HAP-1 (cell line): ENCODE measurements at regions not wholly inside any gene's neighbourhood (a gene's known extent, or its start where the extent isn't known, plus 50 kb on each side); places are given as distances from the start of the nearest gene placed in this dataset.

Source experiments
- DNase-seq, 2 experiments: peaks; one replicate each; pipeline ENCODE4 v3.0.0-alpha.2; 2016 to 2020; ENCODE audit warnings: low spot score in 2 of 2
- H3K27me3 ChIP-seq: fragments of 250-450 bp; sonication (Bioruptor Pico); 2 replicates; pipeline ENCODE4 v1.5.1; 2020; ENCODE audit warnings: low read depth, mild to moderate bottlenecking, moderate library complexity
- H3K36me3 ChIP-seq: fragments of 250-450 bp; sonication (Bioruptor Pico); replicated peaks from 2 replicates; pipeline ENCODE4 v1.5.1; 2020; ENCODE audit warnings: mild to moderate bottlenecking
- H3K4me1 ChIP-seq: fragments of 250-450 bp; sonication (Bioruptor Pico); 2 replicates; pipeline ENCODE4 v1.5.1; 2020; ENCODE audit warnings: mild to moderate bottlenecking
- H3K4me3 ChIP-seq: fragments of 250-450 bp; sonication (Bioruptor Pico); 2 replicates; pipeline ENCODE4 v1.5.1; 2020; ENCODE audit warnings: mild to moderate bottlenecking, moderate library complexity
- H3K9me3 ChIP-seq: fragments of 250-450 bp; sonication (Bioruptor Pico); 2 replicates; pipeline ENCODE4 v1.5.1; 2020; ENCODE audit warnings: mild to moderate bottlenecking, moderate library complexity
- in situ Hi-C: fragments of 300-500 bp; cut with MboI; formaldehyde crosslinking; loops from 3 replicates; pipeline ENCODE4 v1.14.3; 2020; ENCODE audit warnings: low sequenced_read_pairs, inconsistent platforms, mixed read lengths

DNA sequence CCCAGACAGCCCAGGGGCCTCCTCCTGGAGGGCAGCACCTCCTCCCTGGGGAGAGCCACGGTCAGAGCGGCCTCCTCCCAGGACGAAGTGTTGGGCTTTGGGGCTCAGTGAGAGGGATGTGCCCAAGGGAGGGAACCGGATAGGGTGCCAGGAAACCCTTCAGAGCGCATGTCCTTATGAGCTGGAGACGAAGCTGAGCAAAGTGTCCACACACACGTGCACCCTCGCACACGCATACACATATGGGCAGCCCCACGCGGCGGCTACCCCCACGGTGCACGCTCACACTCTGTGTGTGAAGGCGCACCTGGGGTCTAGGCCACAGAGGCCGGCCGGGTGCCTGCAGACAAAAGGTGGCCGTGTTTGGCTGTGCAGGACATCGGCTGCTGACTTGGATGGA lies 106.1 kb upstream of the HDAC4 start:
- Histone ChIP-seq H3K36me3 (no peaks in the 10 kb centered on the region), H3K4me3 (no peak overlapping the region), H3K9me3 (no peaks in the 10 kb centered on the region), H3K27me3 (no peaks in the 10 kb centered on the region), H3K4me1 (no peaks in the 10 kb centered on the region)
- DNase-seq: no peak
- in situ Hi-C loops: no loop called here

DNA sequence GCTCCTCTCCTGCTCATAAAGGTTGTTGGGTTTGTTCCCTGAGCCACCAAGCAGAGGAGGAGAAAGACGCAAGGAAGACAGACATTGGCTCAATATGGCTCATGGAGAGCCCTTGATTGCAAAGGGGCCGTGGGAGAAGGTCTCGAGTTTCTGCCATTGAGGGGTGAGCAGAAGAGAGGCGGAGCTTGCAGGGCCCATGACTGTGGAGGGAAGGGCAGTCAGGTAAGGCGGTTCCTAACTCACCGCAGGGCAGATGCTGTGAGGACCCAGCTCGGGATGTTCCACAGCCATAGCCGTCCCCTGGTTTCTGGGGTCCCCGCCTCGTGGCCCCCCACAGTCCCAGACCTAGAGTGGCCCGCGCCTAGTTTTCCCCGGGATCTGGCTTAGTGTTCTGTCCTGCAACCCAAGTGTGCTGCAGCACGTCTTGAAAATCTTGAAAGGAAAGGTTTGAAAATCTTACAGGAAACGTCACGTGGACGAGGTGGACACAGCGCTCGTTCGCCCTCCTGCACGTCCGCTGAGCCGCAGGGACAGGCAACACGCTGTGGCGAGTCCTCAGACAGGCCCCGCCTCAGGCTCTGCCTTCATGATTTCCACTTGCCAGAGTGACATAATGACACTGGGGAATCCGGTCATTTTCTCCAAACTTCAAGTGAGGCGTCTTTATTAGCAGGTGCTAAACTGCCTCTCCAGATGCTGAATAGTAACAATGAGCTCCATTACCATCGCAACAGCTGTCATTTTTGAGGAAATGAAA lies 105.5 kb upstream of the HDAC4 start:
- Histone ChIP-seq H3K4me3 (no peak overlapping the region), H3K9me3 (no peaks in the 10 kb centered on the region), H3K4me1 (no peaks in the 10 kb centered on the region), H3K27me3 (no peaks in the 10 kb centered on the region), H3K36me3 (no peaks in the 10 kb centered on the region)
- no peak for DNase-seq
- in situ Hi-C loops: no loop called here

DNA sequence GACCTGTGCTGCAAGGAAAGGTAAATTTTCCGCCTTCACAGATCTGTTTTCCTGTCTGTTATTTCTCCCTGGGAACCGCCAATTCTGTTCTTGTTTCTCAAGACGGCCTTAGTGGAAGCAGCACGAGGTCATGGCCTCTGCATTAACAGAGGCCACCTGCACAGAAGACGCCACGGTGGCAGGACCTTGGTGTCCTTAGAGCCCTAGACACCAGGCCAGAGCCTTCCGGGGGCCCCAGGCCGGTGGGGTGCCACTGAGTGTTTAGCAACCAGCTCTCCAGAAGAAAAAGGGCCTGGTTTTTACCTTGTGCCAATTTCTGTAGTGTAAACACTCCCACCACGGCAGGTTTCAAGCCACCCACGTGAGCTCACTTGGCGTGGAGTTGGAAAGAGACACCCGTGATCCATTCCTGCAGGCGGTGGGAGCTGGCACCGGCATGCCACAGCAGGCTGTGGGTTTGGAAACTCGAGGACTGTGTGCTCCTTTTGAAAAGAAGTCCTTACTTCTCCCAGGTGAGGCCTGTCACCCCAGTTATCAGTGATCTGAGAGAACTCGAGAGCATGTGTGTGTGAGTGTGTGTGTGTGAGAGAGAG lies 103.9 kb upstream of the HDAC4 start:
- in situ Hi-C loops: no loop called here
- H3K9me3 ChIP-seq: no peaks in the 10 kb centered on the region
- DNase-seq: no peak
- no peaks in the 10 kb centered on the region for H3K36me3 ChIP-seq
- H3K27me3 ChIP-seq: no peaks in the 10 kb centered on the region
- H3K4me3 ChIP-seq: no peak overlapping the region
- H3K4me1 ChIP-seq: no peaks in the 10 kb centered on the region

DNA sequence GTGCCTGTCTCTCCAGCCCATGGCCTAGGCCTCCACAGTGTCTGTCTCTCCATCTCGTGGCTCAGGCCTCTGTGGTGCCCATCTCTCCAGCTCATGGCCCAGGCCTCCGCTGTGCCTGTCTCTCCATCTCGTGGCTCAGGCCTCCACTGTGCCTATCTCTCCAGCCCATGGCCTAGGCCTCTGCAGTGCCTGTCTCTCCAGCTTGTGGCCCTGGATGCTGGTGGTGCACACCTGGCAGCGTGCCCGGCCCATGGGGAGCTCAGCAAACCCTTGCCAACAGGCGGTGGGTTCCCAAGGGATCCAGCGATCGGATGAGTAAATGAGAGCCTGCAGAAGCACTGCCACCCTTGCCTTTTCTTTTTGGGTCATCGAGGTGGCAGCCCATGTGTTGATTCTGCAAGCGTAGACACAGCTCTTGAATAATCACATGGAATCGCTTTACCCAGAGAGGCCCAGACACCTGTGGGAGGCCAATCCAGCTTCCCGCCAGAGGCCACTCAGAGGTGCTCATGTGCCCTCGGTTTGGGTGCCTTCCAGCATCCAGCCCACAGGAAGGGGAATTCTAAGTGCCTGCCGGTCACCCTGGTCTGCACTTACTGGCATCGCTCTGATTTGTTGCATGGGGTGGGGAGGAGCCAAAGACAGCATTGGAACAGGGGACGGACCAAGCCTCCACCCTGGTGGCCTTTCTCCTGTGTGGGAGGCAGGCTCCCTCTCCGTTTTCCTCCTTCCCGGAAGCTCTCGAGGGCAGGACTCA lies 101.8 kb upstream of the HDAC4 start:
- H3K36me3 ChIP-seq: no peaks in the 10 kb centered on the region
- no peak overlapping the region for H3K4me3 ChIP-seq
- H3K27me3 ChIP-seq: no peaks in the 10 kb centered on the region
- no peaks in the 10 kb centered on the region for H3K4me1 ChIP-seq
- DNase-seq: no peak
- in situ Hi-C loops: no loop called here
- no peaks in the 10 kb centered on the region for H3K9me3 ChIP-seq

DNA sequence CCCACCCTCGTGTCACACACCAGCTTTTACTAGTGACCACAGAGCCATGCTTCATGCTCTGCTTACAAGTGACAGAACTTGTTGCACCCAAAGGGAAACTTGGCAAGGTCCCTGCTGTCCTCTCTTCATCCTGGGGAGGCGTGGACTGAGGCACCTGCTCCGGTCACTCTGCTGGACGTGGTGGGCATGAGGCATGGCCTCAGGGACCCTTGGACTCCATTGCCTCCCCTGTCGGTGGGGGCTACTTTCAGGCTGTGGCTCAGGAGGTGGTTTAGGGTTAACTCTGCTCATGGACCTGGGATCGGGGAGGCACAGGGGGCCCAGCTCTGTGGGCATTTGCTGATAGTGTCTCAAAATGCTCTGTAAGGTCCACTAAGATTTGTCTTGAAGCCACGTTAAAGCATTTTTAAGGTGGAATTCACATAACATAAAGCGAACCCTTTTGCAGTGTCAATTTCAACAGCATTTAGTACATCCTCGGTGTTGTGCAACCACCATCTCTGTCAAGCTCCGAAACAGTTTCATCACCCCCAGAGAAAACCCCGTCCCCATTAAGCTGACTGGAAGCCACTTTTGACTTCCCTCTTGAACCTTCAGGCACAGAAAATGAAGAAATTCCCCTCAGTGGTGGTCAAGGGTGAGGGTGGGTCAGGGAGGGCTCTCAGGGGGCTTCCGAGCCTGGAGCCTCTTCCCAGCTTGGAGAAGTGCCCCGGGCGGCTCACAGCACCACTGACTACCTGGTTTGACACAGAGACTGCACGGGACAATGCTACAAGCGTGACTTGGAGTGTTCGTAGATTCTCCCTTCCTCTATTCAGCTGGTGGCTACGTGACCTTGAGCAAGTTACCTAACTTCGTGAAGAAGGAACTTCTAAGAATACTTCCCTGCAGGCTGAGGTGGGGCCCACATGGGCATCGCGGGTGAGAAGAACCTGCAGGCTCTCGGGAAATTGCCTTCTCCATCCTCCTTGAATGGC lies 100.0 kb upstream of the HDAC4 start:
- H3K9me3 ChIP-seq: no peaks in the 10 kb centered on the region
- no peaks in the 10 kb centered on the region for H3K4me1 ChIP-seq
- DNase-seq: no peak
- H3K4me3 ChIP-seq: no peak overlapping the region
- H3K36me3 ChIP-seq: no peaks in the 10 kb centered on the region
- H3K27me3 ChIP-seq: no peaks in the 10 kb centered on the region
- in situ Hi-C loops: no loop called here

DNA sequence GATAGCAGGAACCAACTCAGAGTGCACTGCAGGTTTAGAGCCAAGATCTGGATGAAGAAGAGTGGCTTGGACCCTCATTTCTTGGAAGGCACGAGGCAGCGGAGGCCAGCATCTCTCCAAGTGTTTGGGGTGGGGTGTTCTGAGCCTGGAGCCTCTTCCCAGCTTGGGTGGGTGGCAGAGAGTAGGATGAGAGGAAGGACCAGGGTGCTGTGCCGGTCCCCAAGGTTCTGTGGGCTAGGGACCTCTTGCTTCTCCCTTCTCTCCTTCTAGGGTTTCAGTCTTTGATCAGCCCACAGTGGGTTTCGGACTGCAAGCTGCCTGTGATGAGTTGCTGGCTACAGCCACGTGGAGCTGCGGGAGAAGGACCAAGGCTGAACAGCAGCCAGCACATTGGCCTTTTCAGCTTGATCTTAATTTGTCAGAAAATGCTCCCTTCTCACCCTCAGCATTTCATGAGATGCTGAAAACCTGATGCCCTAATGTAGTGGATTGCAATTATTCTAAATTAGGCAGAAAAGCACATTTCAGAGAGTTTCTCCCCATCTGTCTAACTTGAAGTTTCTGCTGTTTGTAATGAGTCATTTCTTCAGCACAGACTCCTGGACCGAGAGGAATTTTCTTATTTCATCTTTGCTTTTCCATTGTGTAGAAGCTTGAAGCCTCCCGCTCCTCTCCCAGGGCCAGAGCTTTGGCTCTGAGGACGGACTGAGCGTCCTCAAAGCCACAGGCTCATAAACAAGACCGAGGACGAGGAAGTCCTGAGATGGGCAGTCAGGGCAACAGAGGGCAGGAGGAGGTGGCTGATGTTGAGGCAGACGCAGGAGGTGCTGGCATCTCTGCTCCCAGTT lies 99.1 kb upstream of the HDAC4 start:
- H3K27me3 ChIP-seq: no peaks in the 10 kb centered on the region
- in situ Hi-C loops: no loop called here

DNA sequence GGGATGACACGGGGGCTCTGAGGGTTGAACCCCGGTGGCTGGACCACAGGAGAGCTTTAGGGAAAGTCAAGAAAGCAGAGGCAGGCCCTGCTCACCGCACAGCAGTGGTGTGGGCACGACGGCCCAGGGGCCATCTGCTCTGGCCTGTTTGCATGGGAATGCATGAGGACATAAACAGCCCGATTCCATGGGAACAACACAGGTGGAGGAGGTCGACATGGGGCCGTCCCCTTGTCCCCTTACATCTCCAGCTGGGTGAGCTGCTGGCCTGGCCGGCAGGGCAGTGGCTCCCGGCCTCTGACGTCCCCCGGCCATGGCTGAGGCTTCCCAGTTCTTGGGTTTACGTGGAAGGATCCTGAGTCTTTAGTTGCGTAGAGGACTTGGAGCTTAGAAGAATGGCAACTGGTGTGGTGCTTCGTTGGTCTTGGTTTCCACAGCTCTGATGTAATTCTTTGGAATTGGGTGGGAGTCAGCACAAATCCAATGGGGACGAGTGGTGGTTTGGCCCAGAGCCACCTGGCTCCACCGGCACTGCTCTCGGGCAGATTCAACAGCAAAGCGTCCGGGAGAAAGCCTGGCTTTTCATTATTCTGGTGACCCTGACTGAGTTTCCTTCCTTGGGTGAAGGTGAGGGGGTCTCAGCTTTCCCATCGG lies 98.3 kb upstream of the HDAC4 start:
- Histone ChIP-seq H3K4me1 (no peaks in the 10 kb centered on the region), H3K9me3 (no peaks in the 10 kb centered on the region), H3K36me3 (no peaks in the 10 kb centered on the region), H3K4me3 (no peak overlapping the region), H3K27me3 (no peaks in the 10 kb centered on the region)
- in situ Hi-C loops: no loop called here
- no peak for DNase-seq

More for the DNA sequence above, 99.1 kb upstream of the HDAC4 start:
- no peak overlapping the region for H3K4me3 ChIP-seq
- H3K9me3 ChIP-seq: no peaks in the 10 kb centered on the region
- H3K4me1 ChIP-seq: no peaks in the 10 kb centered on the region
- DNase-seq: no peak
- no peaks in the 10 kb centered on the region for H3K36me3 ChIP-seq

DNA sequence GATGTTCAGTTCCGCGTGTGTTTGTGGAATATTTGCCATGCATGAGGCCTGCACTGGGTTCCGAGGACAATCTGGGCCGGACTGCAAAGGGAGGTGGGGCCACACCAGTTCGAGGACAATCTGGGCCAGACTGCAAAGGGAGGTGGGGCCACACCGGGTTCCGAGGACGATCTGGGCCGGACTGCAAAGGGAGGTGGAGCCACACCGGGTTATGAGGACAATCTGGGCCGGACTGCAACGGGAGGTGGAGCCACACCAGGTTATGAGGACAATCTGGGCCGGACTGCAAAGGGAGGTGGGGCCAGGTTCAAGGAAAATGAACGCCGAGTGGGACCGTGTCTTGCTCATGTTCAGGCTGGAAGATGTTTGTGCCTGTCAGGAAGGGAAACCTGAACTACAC lies 97.8 kb upstream of the HDAC4 start:
- Histone ChIP-seq H3K27me3 (no peaks in the 10 kb centered on the region), H3K4me1 (no peaks in the 10 kb centered on the region), H3K36me3 (no peaks in the 10 kb centered on the region), H3K4me3 (no peak overlapping the region), H3K9me3 (no peaks in the 10 kb centered on the region)
- no peak for DNase-seq
- in situ Hi-C loops: no loop called here

DNA sequence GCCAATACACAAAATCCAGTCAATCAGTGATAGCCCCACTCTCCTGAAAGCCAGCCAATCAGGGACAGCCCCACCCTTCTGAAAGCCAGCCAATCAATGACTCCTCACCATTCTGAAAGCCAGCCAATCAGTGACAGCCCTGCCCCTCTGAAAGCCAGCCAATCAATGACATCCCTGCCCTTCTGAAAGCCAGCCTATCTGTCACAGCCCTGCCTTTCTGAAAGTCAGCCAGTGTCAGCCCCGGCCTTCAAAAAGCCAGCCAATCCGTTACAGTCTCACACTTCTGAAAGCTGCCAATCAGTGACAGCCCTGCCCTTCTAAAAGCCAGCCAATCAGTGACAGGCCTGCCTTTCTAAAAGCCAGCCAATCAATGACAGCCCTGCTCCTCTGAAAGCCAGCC lies 95.9 kb upstream of the HDAC4 start:
- H3K4me3 ChIP-seq: no peak overlapping the region
- H3K36me3 ChIP-seq: no peaks in the 10 kb centered on the region
- in situ Hi-C loops: no loop called here
- no peaks in the 10 kb centered on the region for H3K27me3 ChIP-seq
- no peaks in the 10 kb centered on the region for H3K4me1 ChIP-seq
- H3K9me3 ChIP-seq: no peaks in the 10 kb centered on the region
- DNase-seq: no peak

DNA sequence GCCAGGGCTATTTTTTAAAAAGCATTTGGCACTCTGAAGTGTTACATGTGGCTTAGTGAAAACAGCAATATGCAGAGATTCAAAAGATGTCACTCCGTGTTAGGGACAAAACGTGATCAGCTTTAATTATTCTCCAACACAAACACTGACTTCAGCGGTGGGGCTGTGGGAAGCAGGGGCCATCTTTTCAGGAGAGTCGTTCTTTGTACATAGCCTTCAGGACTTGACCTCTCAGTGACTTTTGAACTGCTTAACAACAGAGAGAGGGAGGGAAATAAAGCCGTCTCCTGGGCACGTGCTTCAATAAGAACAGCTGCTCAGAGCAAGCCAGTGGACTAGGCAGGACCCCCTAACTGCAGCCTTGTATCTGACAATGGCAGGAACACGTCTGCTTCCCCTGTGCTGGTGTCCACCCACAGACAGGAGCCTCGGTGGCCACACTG lies 95.0 kb upstream of the HDAC4 start:
- Histone ChIP-seq H3K4me1 (no peaks in the 10 kb centered on the region), H3K36me3 (no peaks in the 10 kb centered on the region), H3K4me3 (no peak overlapping the region), H3K9me3 (no peaks in the 10 kb centered on the region), H3K27me3 (no peaks in the 10 kb centered on the region)
- DNase-seq: no peak
- in situ Hi-C loops: no loop called here

DNA sequence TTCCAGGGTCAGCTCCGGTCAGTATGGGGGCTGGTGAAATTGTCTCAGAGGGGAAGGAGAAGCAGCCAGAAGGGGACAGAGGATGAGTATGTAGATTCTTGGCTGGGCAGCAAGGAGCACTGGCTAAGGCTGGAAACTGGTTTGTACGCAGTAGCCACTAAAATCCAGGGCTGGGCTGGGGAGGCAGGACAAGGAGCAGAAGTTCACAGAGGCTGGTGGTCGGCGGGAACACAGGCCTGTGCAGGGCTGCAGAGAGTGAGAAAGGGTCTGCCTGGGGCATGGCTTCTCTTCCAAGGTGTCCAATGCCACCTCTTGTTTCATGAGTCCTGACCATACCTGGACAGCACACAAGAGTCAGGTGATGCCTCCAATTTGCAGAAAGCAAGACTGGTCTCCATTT lies 94.4 kb upstream of the HDAC4 start:
- in situ Hi-C loops: no loop called here
- no peak for DNase-seq
- H3K36me3 ChIP-seq: no peaks in the 10 kb centered on the region
- H3K4me1 ChIP-seq: no peaks in the 10 kb centered on the region
- no peak overlapping the region for H3K4me3 ChIP-seq
- no peaks in the 10 kb centered on the region for H3K27me3 ChIP-seq
- H3K9me3 ChIP-seq: no peaks in the 10 kb centered on the region

DNA sequence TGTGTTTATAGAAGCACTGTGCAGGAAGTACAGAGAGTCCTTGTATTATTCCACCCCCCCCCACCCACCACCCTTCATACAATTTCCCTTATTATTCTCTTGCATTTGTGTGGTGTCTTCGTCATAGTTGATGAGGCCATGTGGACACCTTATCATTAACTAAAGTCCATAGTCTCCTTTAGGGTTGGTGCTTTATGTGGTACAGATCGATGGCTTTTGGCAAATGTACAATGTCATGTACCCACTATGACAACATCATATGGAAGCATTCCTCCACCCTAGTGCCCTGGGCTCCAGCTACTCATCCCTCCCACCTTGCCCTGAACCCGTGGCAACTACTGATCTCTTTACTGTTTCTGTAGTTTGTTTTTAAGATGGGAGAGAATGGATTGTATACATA lies 93.8 kb upstream of the HDAC4 start:
- Histone ChIP-seq H3K9me3 (no peaks in the 10 kb centered on the region), H3K36me3 (no peaks in the 10 kb centered on the region), H3K4me3 (no peak overlapping the region), H3K4me1 (no peaks in the 10 kb centered on the region), H3K27me3 (no peaks in the 10 kb centered on the region)
- no peak for DNase-seq
- in situ Hi-C loops: no loop called here
